Breast epithelium (tissue), 3 donors: ENCODE measurements at regions not wholly inside any gene's neighbourhood (a gene's known extent, or its start where the extent isn't known, plus 50 kb on each side); places are given as distances from the start of the nearest gene placed in this dataset.

Experiments used
- POLR2A ChIP-seq: fragments of 450-650 bp; IDR thresholded peaks from one replicate; pipeline ENCODE4 v1.6.1; 2016; ENCODE audit warnings: antibody characterized with exemption, mild to moderate bottlenecking, moderate library complexity
- POLR2AphosphoS5 ChIP-seq, 3 donors: sonication (generic); formaldehyde crosslinking; IDR thresholded peaks; one replicate each; pipeline ENCODE4 v1.6.1; 2017; ENCODE audit warnings: antibody characterized with exemption in 3 of 3
- TF ChIP-seq, protein P1 (sequence below), 3 donors: fragments of 450-650 bp; IDR thresholded peaks; one replicate each; pipeline ENCODE4 v1.5.1; 2016 to 2017; ENCODE audit warnings: antibody characterized with exemption in 3 of 3, mild to moderate bottlenecking in 3 of 3, moderate library complexity in 3 of 3

DNA sequence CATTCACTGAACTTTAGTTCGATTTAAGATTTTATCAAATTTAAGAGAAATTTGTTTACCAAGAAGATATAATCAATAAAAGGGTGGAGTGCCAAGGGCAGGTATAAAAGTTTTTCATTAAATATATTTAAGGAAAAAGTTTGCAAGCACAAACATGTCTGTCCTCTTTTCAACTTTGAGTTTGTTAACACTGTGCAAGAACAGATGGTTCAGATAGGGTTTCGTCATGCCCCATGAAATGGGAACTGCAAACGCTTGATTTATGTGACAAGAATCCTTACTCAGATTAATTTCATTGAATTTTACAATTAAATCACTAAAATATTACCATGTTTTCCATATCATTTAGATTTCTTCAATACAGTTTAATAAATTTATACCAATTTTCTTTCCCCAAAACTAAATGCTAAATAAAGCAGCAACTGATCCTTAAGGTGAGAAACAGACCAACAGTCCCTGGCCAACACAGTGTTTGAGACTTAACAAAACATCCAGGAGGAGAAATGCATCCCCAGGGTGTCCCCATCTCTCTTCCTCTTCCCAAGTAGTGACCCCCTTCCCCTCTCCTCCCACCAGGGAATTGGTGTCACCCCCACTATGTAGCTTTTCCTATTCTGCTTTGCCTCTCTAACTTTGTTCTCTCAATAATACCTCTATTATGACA is 292.9 kb downstream of the LTN1 start:
- TF ChIP-seq POLR2A, result no peak
- TF ChIP-seq, protein P1, sequence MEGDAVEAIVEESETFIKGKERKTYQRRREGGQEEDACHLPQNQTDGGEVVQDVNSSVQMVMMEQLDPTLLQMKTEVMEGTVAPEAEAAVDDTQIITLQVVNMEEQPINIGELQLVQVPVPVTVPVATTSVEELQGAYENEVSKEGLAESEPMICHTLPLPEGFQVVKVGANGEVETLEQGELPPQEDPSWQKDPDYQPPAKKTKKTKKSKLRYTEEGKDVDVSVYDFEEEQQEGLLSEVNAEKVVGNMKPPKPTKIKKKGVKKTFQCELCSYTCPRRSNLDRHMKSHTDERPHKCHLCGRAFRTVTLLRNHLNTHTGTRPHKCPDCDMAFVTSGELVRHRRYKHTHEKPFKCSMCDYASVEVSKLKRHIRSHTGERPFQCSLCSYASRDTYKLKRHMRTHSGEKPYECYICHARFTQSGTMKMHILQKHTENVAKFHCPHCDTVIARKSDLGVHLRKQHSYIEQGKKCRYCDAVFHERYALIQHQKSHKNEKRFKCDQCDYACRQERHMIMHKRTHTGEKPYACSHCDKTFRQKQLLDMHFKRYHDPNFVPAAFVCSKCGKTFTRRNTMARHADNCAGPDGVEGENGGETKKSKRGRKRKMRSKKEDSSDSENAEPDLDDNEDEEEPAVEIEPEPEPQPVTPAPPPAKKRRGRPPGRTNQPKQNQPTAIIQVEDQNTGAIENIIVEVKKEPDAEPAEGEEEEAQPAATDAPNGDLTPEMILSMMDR (IDR thresholded peaks at IDR 0.05), result no peak
- TF ChIP-seq POLR2AphosphoS5 (IDR thresholded peaks at IDR 0.05), result no peak
